ENCODE measurements at regions not wholly inside any gene's neighbourhood (a gene's known extent, or its start where the extent isn't known, plus 50 kb on each side); places are given as distances from the start of the nearest gene placed in this dataset.
"Not testable (repeated sequence)": the region's sequence is repeated elsewhere in the genome, so short reads cannot be mapped to it uniquely, and the experiment has no call there.

GRCh38 chr2:118443596-118443995 is 355.3 kb downstream of the INSIG2 start:
- DNase-seq, result no peak

DNA sequence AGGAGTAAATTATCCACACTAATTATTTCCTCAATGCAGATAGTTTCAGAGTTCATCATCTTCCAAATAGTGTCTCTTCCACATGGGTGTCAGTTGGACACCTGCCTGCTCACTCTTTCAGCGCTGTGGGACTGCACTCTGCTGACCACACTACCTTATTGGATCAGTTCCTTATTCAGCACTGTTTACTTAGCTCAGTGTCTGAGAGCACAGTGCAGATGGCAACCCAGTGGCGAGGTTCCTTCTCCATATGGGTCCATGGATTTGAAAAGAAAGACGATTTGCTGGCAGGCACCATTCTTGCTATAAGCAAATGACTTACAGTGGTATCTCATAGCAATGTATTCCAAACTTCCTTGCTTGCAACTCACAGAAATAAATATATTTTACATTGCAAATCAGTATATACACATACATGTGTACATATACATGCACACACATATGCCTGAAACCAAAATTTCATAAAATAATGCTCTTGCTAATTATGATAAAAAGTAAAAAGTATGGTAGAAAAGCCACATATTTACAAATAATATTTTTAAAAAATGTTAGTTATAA is 354.8 kb downstream of the INSIG2 start:
- no peak for DNase-seq

DNA sequence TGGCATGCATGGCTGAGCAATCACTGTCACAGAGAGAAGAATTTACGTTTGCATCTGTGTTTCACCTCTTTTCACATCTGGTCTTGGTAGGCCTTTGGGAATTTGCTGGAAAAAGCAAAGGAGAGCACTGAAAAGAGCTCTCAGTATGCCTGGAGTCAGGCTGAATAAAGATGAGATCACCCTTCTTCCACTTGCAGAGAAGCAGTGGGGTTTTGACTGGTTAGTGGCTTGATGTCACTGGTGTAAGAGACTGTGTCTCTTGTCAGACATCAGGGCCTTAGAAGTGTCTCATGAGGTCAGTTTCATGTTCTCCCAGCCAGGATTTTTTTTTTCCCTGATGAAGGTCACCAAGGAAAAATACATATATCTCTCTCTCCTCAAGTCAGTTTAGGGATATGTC is 353.8 kb downstream of the INSIG2 start:
- no peak for DNase-seq

DNA sequence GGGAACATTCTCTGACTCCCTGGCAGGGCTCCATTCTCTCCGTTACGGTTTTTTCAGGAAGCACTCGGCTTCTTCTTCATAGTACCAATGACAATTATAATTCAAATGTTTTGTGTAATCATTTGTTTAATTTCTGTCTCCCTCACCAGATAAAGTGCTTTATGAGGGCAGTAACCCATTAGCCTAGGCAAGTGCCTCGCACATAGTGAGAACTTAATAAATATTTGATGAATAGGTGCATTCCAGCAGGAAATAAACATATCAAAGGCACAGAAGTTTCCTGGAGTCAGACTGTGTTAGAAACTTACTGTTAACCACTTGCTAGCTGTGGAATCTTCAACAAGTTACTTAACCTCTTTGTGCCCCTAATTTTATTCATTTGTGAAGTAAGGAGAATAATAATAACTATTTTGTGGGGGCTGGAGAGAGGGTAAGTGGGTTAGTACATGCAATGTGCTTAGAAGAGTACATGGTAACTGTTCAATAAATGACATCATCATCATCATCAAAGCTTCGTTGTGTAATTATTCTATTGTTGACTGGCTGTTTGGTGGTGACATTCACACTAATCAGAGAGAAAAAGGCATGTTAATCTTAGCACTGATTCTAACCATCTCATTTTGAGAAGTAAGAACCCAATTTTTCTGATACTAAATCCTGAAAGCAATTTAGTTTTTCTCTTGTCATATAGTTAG is 352.3 kb downstream of the INSIG2 start:
- DNase-seq, result no peak

- no peak for DNase-seq
Observed at GRCh38 chr2:118437501-118437900, 349.2 kb downstream of the INSIG2 start.

DNA sequence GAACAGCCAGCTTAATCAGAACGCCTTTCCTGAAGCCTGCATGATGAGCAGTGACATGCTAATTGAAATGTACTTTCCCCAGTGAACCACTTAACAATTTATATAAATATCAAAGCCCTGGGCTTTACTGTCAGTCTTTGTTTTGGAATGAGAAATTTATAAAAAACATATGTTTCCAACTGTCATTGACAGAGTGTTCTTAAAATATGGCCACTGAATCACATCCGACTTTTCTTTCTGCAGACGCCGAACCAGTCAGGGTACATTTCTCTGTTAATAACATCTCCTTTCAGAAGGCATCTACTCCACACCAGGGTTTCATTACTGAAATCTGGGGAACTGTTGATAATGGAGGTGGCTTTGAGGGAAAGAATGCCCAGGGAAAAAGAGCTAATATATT is 343.7 kb downstream of the INSIG2 start:
- no peak for DNase-seq

DNA sequence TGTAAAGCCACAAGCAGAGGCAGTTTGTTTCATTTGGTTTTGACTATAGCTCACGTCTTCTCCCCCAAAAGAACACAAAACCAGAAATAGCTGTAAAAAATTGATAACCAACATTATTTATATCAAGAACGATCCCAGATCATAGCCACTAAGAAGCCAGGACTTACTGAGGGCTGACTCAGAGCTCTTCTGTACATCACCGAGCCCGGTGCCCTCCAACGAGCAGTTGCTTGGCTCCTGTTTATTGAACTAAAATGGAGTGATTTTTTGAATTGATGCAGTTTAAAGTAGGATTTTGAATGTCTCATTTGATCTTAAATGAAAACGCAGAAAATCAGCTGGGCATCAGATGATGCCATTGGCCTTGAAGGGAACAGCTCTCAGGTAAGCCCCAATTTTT is 343.3 kb downstream of the INSIG2 start:
- DNase-seq, result no peak

- DNase-seq, result no peak
Observed at GRCh38 chr2:118431165-118431517, 342.9 kb downstream of the INSIG2 start.

DNA sequence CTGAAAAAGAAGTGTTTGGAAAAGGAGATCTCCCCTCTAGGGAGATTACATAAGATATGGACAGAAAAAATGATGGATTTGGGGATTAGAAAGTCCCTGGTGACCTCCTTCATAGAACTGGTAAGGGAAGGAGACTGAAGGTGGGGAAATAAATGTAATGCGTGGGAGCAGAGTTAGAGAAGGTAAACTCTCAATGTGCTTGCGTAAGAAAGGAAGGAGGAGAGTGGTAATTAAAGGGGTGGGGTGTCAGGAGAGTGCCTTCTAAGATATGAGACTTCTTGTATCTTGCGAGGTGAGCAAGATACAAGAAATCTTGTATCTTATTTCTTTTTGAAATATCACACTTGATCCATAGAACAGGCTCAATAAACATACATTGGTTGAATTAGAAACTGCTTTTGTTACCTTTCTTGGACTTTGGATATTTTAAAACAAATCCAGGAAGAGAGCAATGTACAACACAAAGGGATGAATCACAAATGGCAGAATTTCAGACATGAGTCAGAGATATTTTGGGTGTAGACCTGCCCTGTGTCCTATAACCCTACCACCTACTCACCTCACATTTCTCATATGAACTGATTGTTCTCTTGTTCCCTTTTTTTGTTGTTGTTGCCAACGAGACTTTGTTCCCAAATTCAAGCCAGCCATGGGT is 342.4 kb downstream of the INSIG2 start:
- no peak for DNase-seq

GRCh38 chr2:118425191-118425590 is 336.9 kb downstream of the INSIG2 start:
- DNase-seq, result no peak

- DNase-seq, result no peak
Observed at GRCh38 chr2:118423776-118424175, 335.5 kb downstream of the INSIG2 start.

- DNase-seq, result no peak
Observed at GRCh38 chr2:118421648-118422047, 333.4 kb downstream of the INSIG2 start.

DNA sequence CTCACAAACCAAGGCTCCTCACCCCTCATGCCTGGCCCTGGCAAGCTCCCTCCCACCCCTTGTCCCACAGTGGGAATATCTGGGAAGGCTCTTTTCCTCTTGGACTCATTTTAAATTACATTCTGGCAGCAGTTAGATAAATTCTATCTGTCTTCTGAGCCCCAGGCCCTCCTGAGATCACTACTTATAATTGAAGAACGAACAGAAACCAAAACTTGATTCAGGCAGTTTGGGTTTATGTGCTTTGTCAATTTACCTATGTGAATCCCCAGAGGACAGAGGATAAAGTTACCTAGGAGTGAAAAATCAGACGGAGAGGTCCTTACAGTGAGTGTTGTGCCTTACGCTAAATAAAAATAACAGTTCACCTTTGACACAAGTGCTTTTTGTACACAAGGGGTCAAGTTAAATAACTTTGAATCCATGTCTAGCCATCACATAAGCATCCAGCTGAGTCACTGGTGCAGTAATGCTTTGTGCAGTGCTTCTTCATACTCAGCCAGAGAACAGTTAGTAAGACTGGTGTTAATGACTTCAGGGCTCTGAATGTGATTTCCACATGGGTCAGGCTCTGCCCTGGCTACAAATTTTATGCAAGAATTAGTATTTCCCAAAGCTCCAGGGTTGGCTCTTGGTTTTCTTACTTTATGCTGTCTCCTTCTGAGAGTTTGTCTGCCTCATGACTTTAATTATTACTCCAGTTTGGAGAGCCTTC is 329.3 kb downstream of the INSIG2 start:
- DNase-seq, result no peak

GRCh38 chr2:118415186-118415585 is 326.9 kb downstream of the INSIG2 start:
- DNase-seq, result not testable (repeated sequence)

GRCh38 chr2:118403658-118404451 is 315.6 kb downstream of the INSIG2 start:
- DNase-seq, result no peak

DNA sequence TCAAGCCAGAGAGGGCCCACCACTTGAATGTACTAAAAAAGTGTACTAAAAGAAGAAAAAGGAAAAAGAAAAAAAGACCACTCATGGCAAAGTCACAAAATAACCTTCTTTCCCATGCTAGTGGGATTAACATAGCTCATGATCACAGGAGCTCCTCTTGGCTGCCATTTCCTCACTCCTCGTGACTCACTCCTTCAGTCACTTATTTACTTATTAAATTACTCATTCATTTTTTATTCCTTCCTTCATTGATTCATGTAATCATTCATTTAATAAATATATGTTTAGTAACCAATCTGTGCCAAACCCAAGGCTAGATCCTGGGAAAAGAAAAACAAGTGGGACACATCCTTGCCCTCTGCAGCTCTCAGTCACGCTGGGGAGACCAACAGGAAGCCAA is 300.5 kb downstream of the INSIG2 start:
- DNase-seq, result no peak

DNA sequence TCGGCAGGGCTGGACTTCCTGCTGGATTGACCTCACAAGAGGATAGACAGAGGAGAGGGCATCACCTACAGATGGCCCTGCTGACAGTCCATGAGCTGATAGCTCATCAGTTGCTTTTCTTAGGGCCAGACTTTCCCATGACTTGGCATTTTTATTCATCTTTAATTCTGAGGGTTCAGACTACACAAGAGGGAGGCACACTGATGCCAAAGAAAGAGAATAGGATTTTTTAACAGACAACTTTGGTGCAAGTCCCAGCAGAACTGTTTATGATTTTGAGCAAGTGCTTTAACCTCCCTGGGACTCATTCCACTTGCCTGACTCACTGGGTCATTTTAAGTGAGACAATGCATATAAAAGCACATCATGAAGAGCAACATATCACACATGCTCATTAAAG is 299.2 kb downstream of the INSIG2 start:
- DNase-seq, result no peak

DNA sequence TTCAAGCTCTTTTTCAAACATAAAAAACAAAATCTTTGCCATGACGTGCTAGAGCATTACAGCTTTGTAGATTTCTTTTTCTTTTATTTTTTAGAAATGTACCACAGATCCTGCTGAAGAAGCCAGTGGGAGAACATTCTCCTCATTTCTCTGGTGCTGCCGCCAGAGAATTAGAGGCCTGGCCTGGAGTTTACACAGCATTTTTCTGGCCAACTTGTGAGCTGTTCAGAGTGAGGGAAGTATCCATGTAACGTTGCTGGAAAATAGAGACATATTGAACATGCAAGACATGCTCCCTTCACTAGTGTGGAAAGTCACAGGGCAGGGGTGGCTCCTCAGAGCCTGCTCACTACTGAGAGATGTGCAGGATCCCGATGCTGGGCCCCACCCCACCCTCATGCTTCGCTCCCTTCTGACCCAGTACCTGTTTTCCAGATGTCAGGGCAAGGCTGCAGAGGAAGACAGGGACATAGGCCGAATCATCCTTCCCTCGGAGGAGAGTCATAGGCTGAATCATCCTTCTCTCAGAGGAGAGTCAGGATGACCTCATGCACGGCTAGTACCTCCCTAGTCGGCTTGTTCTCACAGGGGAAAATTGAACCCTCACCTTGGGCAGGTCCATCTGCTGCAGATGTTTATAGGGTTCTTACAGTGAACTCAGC is 298.5 kb downstream of the INSIG2 start:
- no peak for DNase-seq

GRCh38 chr2:118380915-118381653 is 292.8 kb downstream of the INSIG2 start:
- no peak for DNase-seq

DNA sequence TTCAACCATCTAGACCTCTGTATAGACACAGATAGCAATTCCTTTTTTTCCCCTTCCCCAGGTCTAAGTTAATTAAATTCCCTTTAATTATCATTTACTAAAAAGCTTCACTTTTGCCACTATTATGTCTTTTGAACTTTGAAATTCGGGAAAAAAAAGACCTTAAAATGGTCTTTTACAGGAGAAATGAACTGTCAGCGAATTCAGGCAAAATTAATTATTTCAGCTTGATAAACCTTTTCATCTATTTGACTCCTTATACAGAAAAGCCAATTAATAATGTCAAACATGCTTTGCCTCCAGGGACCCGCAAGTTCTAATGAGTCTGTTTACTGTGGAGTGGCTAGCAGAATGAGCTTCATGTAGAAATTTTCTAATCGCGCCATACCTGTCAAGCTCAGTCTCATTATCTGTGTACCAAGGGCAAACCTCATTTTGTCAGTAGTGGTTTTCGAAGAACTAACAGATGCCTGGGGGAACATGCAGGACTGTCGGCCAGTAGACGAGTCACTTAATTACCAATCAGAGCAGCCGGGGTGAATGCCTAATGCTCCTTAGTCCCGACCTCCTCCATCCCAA is 287.7 kb downstream of the INSIG2 start:
- DNase-seq, result no peak

DNA sequence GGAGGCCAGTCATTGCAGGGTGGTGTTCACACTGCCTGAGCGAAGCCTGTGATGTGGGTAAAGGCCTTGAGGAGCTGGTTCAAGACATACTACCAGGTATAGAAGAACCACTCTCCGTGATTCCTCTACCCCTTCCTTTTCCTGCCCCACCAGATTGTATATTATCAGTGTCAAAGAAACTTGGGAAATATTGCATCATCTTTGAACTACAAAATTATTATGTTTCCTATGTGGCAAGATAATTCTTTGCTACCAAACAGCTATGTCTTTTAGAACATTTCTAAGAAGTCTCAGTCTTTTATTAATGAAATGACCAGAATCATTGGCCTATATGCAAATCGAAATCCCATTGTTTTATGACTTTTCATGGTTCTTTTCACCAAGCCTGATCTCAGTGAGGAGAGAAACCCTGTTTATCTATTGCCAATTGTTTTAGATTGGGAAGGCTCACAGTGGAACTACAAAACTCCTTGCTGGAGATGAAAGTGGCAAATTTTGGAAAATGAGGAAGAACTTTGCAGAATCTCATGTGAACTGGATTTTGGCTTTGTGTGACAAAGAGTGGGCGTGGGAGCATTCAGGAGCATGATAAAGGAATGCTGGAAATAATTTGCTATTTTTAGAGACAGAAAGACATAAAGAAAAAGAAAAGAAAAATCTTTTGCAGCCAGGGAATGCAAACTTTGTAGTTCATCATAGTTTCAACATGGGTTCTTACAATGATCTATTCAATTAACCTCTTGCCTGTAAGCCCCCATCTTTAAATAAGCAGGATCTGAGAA is 286.9 kb downstream of the INSIG2 start:
- DNase-seq, result no peak

Data from CD4-positive, alpha-beta T cell treated with Interleukin-4 for 1 hour (primary cell).